IPS-15b (cell line): ENCODE measurements at regions not wholly inside any gene's neighbourhood (a gene's known extent, or its start where the extent isn't known, plus 50 kb on each side); places are given as distances from the start of the nearest gene placed in this dataset.
"Not testable (repeated sequence)": the region's sequence is repeated elsewhere in the genome, so short reads cannot be mapped to it uniquely, and the experiment has no call there.

ENCODE experiments used
- H3K27me3 ChIP-seq: one replicate; pipeline ENCODE4 v1.6.1; 2013; ENCODE audit warnings: low read length; ENCODE audit not compliant: control insufficient read depth, insufficient read depth
- H3K36me3 ChIP-seq: one replicate; pipeline ENCODE4 v1.6.1; 2013; ENCODE audit warnings: low read length; ENCODE audit not compliant: control insufficient read depth, insufficient read depth
- H3K4me1 ChIP-seq: one replicate; pipeline ENCODE4 v1.6.1; 2013; ENCODE audit warnings: mild to moderate bottlenecking, low read length; ENCODE audit not compliant: control insufficient read depth, insufficient read depth
- H3K4me3 ChIP-seq: one replicate; pipeline ENCODE4 v1.5.1; 2013; ENCODE audit warnings: low read depth, low read length
- H3K9ac ChIP-seq: one replicate; pipeline ENCODE4 v1.6.1; 2013; ENCODE audit warnings: low read depth, mild to moderate bottlenecking, low read length
- H3K9me3 ChIP-seq: one replicate; pipeline ENCODE4 v1.6.1; 2013; ENCODE audit warnings: mild to moderate bottlenecking, low read length; ENCODE audit not compliant: control insufficient read depth, insufficient read depth

- no peak overlapping the region for H3K4me3 ChIP-seq
- no peak overlapping the region for H3K9ac ChIP-seq
- no peaks in the 10 kb centered on the region for H3K36me3 ChIP-seq
- no peaks in the 10 kb centered on the region for H3K4me1 ChIP-seq
- no peaks in the 10 kb centered on the region for H3K9me3 ChIP-seq
- no peaks in the 10 kb centered on the region for H3K27me3 ChIP-seq
Observed at GRCh38 chr4:75422998-75423397, 91.2 kb downstream of the RCHY1 start.

- Histone ChIP-seq H3K4me1 (no peaks in the 10 kb centered on the region), H3K36me3 (no peaks in the 10 kb centered on the region)
Observed at GRCh38 chr4:75412746-75413145, 101.5 kb downstream of the RCHY1 start.

GRCh38 chr4:75398501-75398900 lies 115.7 kb downstream of the RCHY1 start:
- Histone ChIP-seq H3K4me3 (no peak overlapping the region), H3K9ac (no peak overlapping the region), H3K4me1 (no peaks in the 10 kb centered on the region), H3K27me3 (no peaks in the 10 kb centered on the region), H3K9me3 (no peaks in the 10 kb centered on the region), H3K36me3 (no peaks in the 10 kb centered on the region)

More at GRCh38 chr4:75412746-75413145, 101.5 kb downstream of the RCHY1 start:
- no peak overlapping the region for H3K4me3 ChIP-seq
- no peaks in the 10 kb centered on the region for H3K9me3 ChIP-seq
- no peak overlapping the region for H3K9ac ChIP-seq
- no peaks in the 10 kb centered on the region for H3K27me3 ChIP-seq

GRCh38 chr4:75391489-75392166 lies 122.6 kb downstream of the RCHY1 start:
- Histone ChIP-seq H3K9ac (no peak overlapping the region), H3K36me3 (no peaks in the 10 kb centered on the region), H3K27me3 (no peaks in the 10 kb centered on the region), H3K9me3 (no peaks in the 10 kb centered on the region), H3K4me3 (no peak overlapping the region), H3K4me1 (peaks cover 5% of the 10 kb centered on the region)

GRCh38 chr4:75386426-75386825 lies 127.8 kb downstream of the RCHY1 start:
- H3K27me3 ChIP-seq, H3K4me1 ChIP-seq, H3K9ac ChIP-seq, H3K9me3 ChIP-seq, H3K36me3 ChIP-seq, H3K4me3 ChIP-seq: not testable (repeated sequence)

GRCh38 chr4:75385106-75385505 lies 129.1 kb downstream of the RCHY1 start:
- Histone ChIP-seq H3K9ac (no peak overlapping the region), H3K27me3 (no peaks in the 10 kb centered on the region), H3K9me3 (no peaks in the 10 kb centered on the region), H3K4me3 (no peak overlapping the region), H3K36me3 (no peaks in the 10 kb centered on the region), H3K4me1 (no peaks in the 10 kb centered on the region)

GRCh38 chr4:75376543-75376942 lies 137.7 kb downstream of the RCHY1 start:
- no peaks in the 10 kb centered on the region for H3K36me3 ChIP-seq
- no peak overlapping the region for H3K9ac ChIP-seq
- peaks cover 11% of the 10 kb centered on the region for H3K9me3 ChIP-seq
- H3K27me3 ChIP-seq, result no peaks in the 10 kb centered on the region
- no peak overlapping the region for H3K4me3 ChIP-seq
- no peaks in the 10 kb centered on the region for H3K4me1 ChIP-seq

- Histone ChIP-seq H3K9ac (no peak overlapping the region), H3K4me3 (no peak overlapping the region), H3K36me3 (no peaks in the 10 kb centered on the region), H3K4me1 (no peaks in the 10 kb centered on the region), H3K9me3 (no peaks in the 10 kb centered on the region), H3K27me3 (no peaks in the 10 kb centered on the region)
Observed at GRCh38 chr4:75371915-75372314, 142.3 kb downstream of the RCHY1 start.

GRCh38 chr4:75370576-75370975 lies 143.6 kb downstream of the RCHY1 start:
- no peak overlapping the region for H3K9ac ChIP-seq
- no peaks in the 10 kb centered on the region for H3K27me3 ChIP-seq
- H3K36me3 ChIP-seq, result no peaks in the 10 kb centered on the region
- H3K4me1 ChIP-seq, result no peaks in the 10 kb centered on the region
- no peaks in the 10 kb centered on the region for H3K9me3 ChIP-seq
- H3K4me3 ChIP-seq, result no peak overlapping the region

- Histone ChIP-seq H3K27me3 (no peaks in the 10 kb centered on the region), H3K9me3 (no peaks in the 10 kb centered on the region), H3K4me1 (no peaks in the 10 kb centered on the region), H3K36me3 (no peaks in the 10 kb centered on the region), H3K9ac (no peak overlapping the region), H3K4me3 (no peak overlapping the region)
Observed at GRCh38 chr4:75345423-75345822, 168.8 kb downstream of the RCHY1 start.

GRCh38 chr4:75344915-75345314 lies 169.3 kb downstream of the RCHY1 start:
- H3K4me3 ChIP-seq, result no peak overlapping the region

GRCh38 chr4:75343333-75343732 lies 170.9 kb downstream of the RCHY1 start:
- no peaks in the 10 kb centered on the region for H3K27me3 ChIP-seq
- no peaks in the 10 kb centered on the region for H3K4me1 ChIP-seq
- no peak overlapping the region for H3K4me3 ChIP-seq
- H3K9me3 ChIP-seq, result no peaks in the 10 kb centered on the region
- H3K9ac ChIP-seq, result no peak overlapping the region
- no peaks in the 10 kb centered on the region for H3K36me3 ChIP-seq

More at GRCh38 chr4:75344915-75345314, 169.3 kb downstream of the RCHY1 start:
- Histone ChIP-seq H3K36me3 (no peaks in the 10 kb centered on the region), H3K9me3 (no peaks in the 10 kb centered on the region), H3K9ac (no peak overlapping the region), H3K27me3 (no peaks in the 10 kb centered on the region), H3K4me1 (no peaks in the 10 kb centered on the region)
